ENCODE measurements at regions not wholly inside any gene's neighbourhood (a gene's known extent, or its start where the extent isn't known, plus 50 kb on each side); places are given as distances from the start of the nearest gene placed in this dataset.

DNA sequence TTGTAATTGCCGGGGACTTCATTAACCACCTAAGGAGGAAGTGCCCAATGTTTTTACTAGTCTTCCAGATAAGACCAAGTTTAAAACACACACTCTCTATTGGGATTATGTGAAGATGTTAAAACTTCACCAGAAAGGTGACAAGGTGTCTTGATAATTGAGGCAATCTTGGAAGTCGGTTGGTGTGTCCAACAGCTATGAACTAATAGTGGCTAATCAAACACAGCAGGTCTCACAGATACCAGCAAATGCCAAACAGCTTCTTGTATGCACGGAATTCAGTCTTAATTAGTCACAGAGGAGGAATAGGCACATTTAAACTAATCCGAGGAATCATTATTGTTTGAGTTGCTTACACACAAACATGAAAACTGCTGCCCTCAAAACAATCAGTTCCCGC lies 214.5 kb downstream of the SEC61B start:
- TF ChIP-seq CTCF (IDR thresholded peaks at IDR 0.05; ENCODE audit: low read length) (no peak), EZH2 (IDR thresholded peaks at IDR 0.05; ENCODE audit: borderline replicate concordance, low read length) (no peak)
